ENCODE measurements at regions not wholly inside any gene's neighbourhood (a gene's known extent, or its start where the extent isn't known, plus 50 kb on each side); places are given as distances from the start of the nearest gene placed in this dataset.

GRCh38 chr22:47435204-47435487 lies 672.7 kb downstream of the TBC1D22A start:
- H3K4me3 ChIP-seq (ENCODE audit: low read length, poor library complexity, severe bottlenecking), result no peak overlapping the region
- no peak overlapping the region for H2AFZ ChIP-seq (ENCODE audit: low read length)
- no peak for TF ChIP-seq EZH2phosphoT487 (IDR thresholded peaks at IDR 0.05; ENCODE audit: borderline replicate concordance)
- TF ChIP-seq CTCF (conservative IDR thresholded peaks at IDR 0.05; ENCODE audit: low read length), result no peak
- no peaks in the 10 kb centered on the region for H4K20me1 ChIP-seq (ENCODE audit: insufficient read depth, low read length, poor library complexity, severe bottlenecking)
- H3K9me2 ChIP-seq (replicated peaks; ENCODE audit: low read depth, low read length), result no peaks in the 10 kb centered on the region
- no peaks in the 10 kb centered on the region for H3K79me2 ChIP-seq (ENCODE audit: insufficient read depth, low read length)
- no peak overlapping the region for H3K9ac ChIP-seq (ENCODE audit: low read depth, low read length, poor library complexity, severe bottlenecking)
- H3K36me3 ChIP-seq (ENCODE audit: insufficient read depth, low read length), result no peaks in the 10 kb centered on the region
- H3K27me3 ChIP-seq (ENCODE audit: insufficient read depth, low read length, poor library complexity, severe bottlenecking), result no peaks in the 10 kb centered on the region
- peaks cover 6% of the 10 kb centered on the region; the same call in 1 of the 2 replicates for H3K9me3 ChIP-seq (ENCODE audit: insufficient read depth, low read depth, low read length)
- H3K4me2 ChIP-seq (ENCODE audit: low read depth, low read length, poor library complexity, severe bottlenecking), result no peak overlapping the region
- H3K4me1 ChIP-seq (ENCODE audit: insufficient read depth, low read length, poor library complexity, severe bottlenecking), result no peaks in the 10 kb centered on the region
- no peaks in the 10 kb centered on the region for H3F3A ChIP-seq (ENCODE audit: low read depth)

GRCh38 chr22:47434336-47435203 lies 672.1 kb downstream of the TBC1D22A start:
- H3K9me3 ChIP-seq (ENCODE audit: insufficient read depth, low read depth, low read length), result peaks cover 4% of the 10 kb centered on the region; the same call in 1 of the 2 replicates
- TF ChIP-seq EZH2phosphoT487 (IDR thresholded peaks at IDR 0.05; ENCODE audit: borderline replicate concordance), result no peak
- H3K27me3 ChIP-seq (ENCODE audit: insufficient read depth, low read length, poor library complexity, severe bottlenecking), result no peaks in the 10 kb centered on the region
- H3K36me3 ChIP-seq (ENCODE audit: insufficient read depth, low read length), result no peaks in the 10 kb centered on the region
- no peaks in the 10 kb centered on the region for H3K9me2 ChIP-seq (replicated peaks; ENCODE audit: low read depth, low read length)
- H3K4me1 ChIP-seq (ENCODE audit: insufficient read depth, low read length, poor library complexity, severe bottlenecking), result no peaks in the 10 kb centered on the region
- H3K9ac ChIP-seq (ENCODE audit: low read depth, low read length, poor library complexity, severe bottlenecking), result no peak overlapping the region
- H4K20me1 ChIP-seq (ENCODE audit: insufficient read depth, low read length, poor library complexity, severe bottlenecking), result no peaks in the 10 kb centered on the region
- H3F3A ChIP-seq (ENCODE audit: low read depth), result no peaks in the 10 kb centered on the region
- no peak overlapping the region for H3K4me3 ChIP-seq (ENCODE audit: low read length, poor library complexity, severe bottlenecking)
- H3K79me2 ChIP-seq (ENCODE audit: insufficient read depth, low read length), result no peaks in the 10 kb centered on the region
- H2AFZ ChIP-seq (ENCODE audit: low read length), result no peak overlapping the region
- H3K4me2 ChIP-seq (ENCODE audit: low read depth, low read length, poor library complexity, severe bottlenecking), result no peak overlapping the region

- Histone ChIP-seq H4K20me1 (ENCODE audit: insufficient read depth, low read length, poor library complexity, severe bottlenecking) (no peaks in the 10 kb centered on the region), H3K9me3 (ENCODE audit: insufficient read depth, low read depth, low read length) (no peaks in the 10 kb centered on the region; the same call in 1 of the 2 replicates), H3K9ac (ENCODE audit: low read depth, low read length, poor library complexity, severe bottlenecking) (no peak overlapping the region), H3F3A (ENCODE audit: low read depth) (no peaks in the 10 kb centered on the region), H3K4me3 (ENCODE audit: low read length, poor library complexity, severe bottlenecking) (no peak overlapping the region), H3K4me1 (ENCODE audit: insufficient read depth, low read length, poor library complexity, severe bottlenecking) (no peaks in the 10 kb centered on the region), H3K27me3 (ENCODE audit: insufficient read depth, low read length, poor library complexity, severe bottlenecking) (no peaks in the 10 kb centered on the region), H2AFZ (ENCODE audit: low read length) (no peak overlapping the region), H3K4me2 (ENCODE audit: low read depth, low read length, poor library complexity, severe bottlenecking) (no peak overlapping the region), H3K36me3 (ENCODE audit: insufficient read depth, low read length) (no peaks in the 10 kb centered on the region), H3K9me2 (replicated peaks; ENCODE audit: low read depth, low read length) (no peaks in the 10 kb centered on the region), H3K79me2 (ENCODE audit: insufficient read depth, low read length) (no peaks in the 10 kb centered on the region)
- TF ChIP-seq EZH2phosphoT487 (IDR thresholded peaks at IDR 0.05; ENCODE audit: borderline replicate concordance) (no peak), CTCF (conservative IDR thresholded peaks at IDR 0.05; ENCODE audit: low read length) (no peak)
Observed at GRCh38 chr22:47433627-47434026, 671.2 kb downstream of the TBC1D22A start.

- Histone ChIP-seq H3K4me2 (ENCODE audit: low read depth, low read length, poor library complexity, severe bottlenecking) (no peak overlapping the region), H3K4me3 (ENCODE audit: low read length, poor library complexity, severe bottlenecking) (no peak overlapping the region), H3F3A (ENCODE audit: low read depth) (no peaks in the 10 kb centered on the region), H3K36me3 (ENCODE audit: insufficient read depth, low read length) (no peaks in the 10 kb centered on the region), H4K20me1 (ENCODE audit: insufficient read depth, low read length, poor library complexity, severe bottlenecking) (no peaks in the 10 kb centered on the region), H3K9ac (ENCODE audit: low read depth, low read length, poor library complexity, severe bottlenecking) (no peak overlapping the region), H2AFZ (ENCODE audit: low read length) (no peak overlapping the region), H3K27me3 (ENCODE audit: insufficient read depth, low read length, poor library complexity, severe bottlenecking) (no peaks in the 10 kb centered on the region), H3K9me3 (ENCODE audit: insufficient read depth, low read depth, low read length) (no peaks in the 10 kb centered on the region), H3K9me2 (replicated peaks; ENCODE audit: low read depth, low read length) (no peaks in the 10 kb centered on the region), H3K79me2 (ENCODE audit: insufficient read depth, low read length) (no peaks in the 10 kb centered on the region), H3K4me1 (ENCODE audit: insufficient read depth, low read length, poor library complexity, severe bottlenecking) (no peaks in the 10 kb centered on the region)
- no peak for TF ChIP-seq EZH2phosphoT487 (IDR thresholded peaks at IDR 0.05; ENCODE audit: borderline replicate concordance)
- TF ChIP-seq CTCF (conservative IDR thresholded peaks at IDR 0.05; ENCODE audit: low read length), result no peak
Observed at GRCh38 chr22:47432683-47433082, 670.2 kb downstream of the TBC1D22A start.
